ENCODE measurements at regions not wholly inside any gene's neighbourhood (a gene's known extent, or its start where the extent isn't known, plus 50 kb on each side); places are given as distances from the start of the nearest gene placed in this dataset.

DNA sequence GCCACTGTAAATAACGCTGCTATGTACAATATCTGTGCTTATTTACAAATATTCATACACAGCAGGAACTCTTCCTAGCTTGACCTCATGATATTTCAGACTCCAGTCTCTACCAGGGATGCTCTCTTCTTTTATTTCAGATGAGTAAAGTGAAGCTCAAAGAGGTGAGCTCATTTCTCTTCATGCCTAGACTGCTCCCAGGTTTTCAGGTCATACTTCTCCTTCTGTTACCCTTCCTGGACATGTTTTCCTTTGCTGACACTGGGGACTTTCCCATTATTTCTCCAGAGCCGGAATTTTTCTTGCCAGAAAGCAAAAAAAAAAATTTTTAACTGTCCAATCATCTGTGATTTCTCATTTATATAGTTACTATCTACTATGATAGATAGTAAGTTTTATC is 147.2 kb upstream of the DST start:
- no peak for TF ChIP-seq POLR2AphosphoS5 (IDR thresholded peaks at IDR 0.05; ENCODE audit: low read depth)
- TF ChIP-seq CTCF (IDR thresholded peaks at IDR 0.05; ENCODE audit: insufficient read depth, low read length) = no peak
- no peak for TF ChIP-seq GABPA (IDR thresholded peaks at IDR 0.05; ENCODE audit: low read depth)
- TF ChIP-seq SPI1 (IDR thresholded peaks at IDR 0.05; ENCODE audit: borderline replicate concordance, low read depth) = no peak
